Left ventricle myocardium superior (tissue), 1 donor: ENCODE measurements at regions not wholly inside any gene's neighbourhood (a gene's known extent, or its start where the extent isn't known, plus 50 kb on each side); places are given as distances from the start of the nearest gene placed in this dataset.
"Not testable (repeated sequence)": the region's sequence is repeated elsewhere in the genome, so short reads cannot be mapped to it uniquely, and the experiment has no call there.

Experiments
- ATAC-seq: fragments of 200-7000 bp; cut with Tn5 transposase; one replicate; pipeline ENCODE4 v1.9.1; 2020; ENCODE audit warnings: mild to moderate bottlenecking, moderate library complexity
- DNase-seq: peaks from one replicate; pipeline ENCODE4 v3.0.0-alpha.2; 2020
- intact Hi-C: fragments of 100-400 bp; cut with micrococcal nuclease; formaldehyde crosslinking; loops from one replicate; pipeline ENCODE4 v1.11.0; 2022
- donor health status: DM: no; HTN: yes; CAD: no; lungs with severe emphysema.

DNA sequence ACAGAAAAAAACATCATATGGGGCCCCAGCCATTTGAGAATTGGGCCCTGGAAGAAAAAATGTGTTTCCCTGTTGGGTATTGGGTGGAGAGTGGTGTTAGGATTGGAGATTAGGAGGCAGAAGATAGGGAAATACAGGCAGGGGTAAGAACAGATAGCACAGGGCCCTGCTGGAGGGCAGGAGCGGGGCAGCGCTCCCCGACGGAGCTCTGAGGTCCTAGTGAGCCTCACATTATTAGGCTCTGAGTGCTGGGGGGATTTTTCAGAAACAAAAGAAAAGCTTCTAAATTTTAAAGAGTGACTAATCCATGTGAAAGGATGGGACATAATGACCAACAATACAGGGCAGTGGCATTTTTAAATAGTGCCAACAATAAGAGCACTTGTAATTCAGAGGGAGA lies 241.2 kb downstream of the SOX2 start:
- intact Hi-C loops = no loop called here
- DNase-seq (no peak), ATAC-seq (no peak)

DNA sequence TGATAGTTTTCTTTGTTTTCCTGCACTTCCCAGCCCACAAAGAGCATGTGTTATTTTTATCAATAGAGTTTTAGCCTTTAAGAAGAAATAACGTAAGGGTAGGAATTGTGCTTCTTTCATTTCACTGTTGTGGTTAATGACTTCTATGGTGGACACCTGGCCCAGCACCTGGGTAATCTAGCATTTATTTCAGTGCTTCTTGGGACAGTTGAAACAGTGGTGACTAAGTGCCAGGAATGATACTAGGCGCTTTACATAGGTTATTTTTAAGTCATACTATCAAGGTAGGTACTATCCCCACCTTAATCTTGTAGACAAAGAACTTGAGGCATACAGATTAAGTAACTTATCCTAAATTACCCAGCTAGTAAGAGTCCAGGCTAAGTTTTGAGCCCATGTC lies 243.8 kb downstream of the SOX2 start:
- DNase-seq (no peak), ATAC-seq (no peak)
- intact Hi-C loops = no loop called here

DNA sequence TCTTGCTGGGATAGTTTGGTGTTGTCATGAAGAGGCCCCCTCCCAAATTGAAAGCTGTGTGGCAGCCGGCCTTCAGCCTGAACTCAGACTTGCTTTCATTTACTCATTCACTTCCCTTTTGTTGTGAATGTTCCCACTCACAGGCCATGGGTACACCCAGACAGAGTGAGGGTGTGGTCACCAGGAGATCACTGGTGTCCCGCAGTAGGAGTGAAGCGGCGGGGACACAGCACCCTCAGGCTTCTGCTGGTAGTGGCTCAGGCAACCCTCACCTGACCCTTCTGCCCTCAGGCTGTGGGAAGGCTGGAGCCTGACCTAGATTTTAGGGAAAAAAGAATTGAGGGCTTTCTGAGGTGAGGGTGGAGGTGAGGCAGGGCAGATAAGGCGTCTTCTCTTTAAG lies 244.4 kb downstream of the SOX2 start:
- intact Hi-C loops = no loop called here
- ATAC-seq = no peak
- DNase-seq = no peak

DNA sequence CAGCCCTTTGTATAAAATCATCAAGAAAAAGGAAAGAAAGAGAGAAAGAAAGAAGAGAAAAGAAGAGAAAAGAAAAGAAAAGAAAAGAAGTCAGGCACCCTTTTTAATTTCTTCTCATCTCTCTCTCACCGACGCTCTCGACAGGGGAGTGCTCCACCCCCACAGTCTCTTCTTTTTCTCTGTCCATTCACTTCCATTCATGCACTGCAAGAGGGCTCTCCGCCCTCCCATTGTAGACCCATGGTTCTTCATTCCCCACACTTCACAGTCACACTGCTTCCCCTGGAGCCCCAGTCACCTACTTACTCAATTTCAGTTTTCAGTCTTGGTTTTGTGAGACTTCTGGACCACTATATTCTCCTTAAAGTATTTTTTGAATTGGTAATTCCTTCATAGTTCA lies 254.7 kb downstream of the SOX2 start:
- intact Hi-C loops = no loop called here
- DNase-seq = no peak
- no peak for ATAC-seq

DNA sequence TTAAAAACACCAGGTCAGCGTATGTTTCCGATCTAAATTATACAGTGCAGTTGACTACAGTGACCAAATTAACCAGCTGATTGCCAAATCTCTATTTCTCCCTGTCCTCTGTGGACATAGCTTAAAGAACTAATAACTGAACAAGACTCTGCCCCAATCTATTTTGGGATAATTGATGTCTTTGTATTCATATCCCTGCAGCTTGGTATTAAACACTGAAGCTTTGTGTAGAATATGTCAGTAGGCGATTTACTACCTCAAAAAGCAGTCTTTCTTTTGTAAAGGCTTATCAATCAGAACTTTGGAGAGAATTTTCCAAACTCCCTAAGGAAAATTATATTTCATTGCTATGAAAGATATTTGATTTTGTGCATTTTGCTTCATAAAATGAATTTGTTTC lies 258.2 kb downstream of the SOX2 start:
- no peak for DNase-seq
- ATAC-seq = no peak
- intact Hi-C loops = no loop called here

DNA sequence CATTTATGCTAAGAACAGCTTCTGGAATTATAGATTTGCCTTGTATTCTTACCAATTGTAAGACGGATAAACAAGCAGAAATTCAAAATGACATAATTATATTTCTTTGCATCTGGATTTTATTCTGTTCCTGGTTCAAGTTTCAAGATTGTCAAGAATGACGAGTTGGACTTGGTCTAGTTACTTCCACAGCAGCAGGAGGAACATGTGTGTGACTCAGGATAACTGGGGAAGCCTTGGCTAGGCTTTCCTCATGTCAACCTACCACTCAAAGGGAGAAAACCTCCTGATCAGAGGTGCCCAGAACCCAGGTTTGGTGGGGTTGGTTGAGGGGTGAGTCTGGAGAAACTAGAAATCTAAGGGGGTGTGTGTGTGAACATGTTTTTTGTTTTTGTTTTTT lies 259.7 kb downstream of the SOX2 start:
- ATAC-seq = no peak
- DNase-seq = no peak
- intact Hi-C loops = no loop called here

DNA sequence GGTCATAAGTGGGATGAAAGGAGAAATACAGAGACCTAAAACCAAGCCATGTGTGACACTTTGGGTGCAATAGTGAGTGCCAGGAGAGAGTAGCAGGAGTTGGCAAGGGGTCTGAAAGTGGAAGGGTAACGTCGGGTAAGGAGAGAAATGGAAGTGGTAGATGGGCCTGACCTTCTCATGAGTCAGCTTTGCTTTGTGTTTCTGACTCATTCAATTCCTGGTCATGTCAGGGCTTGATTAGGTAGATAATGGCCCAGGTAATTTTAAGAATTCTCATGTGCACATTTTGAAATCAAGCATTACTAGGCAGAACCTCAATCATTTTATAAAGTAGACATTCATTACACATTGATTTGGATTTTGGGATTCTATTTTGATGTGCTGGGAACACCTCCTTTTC lies 262.5 kb downstream of the SOX2 start:
- intact Hi-C loops = no loop called here
- no peak for ATAC-seq
- DNase-seq = no peak

DNA sequence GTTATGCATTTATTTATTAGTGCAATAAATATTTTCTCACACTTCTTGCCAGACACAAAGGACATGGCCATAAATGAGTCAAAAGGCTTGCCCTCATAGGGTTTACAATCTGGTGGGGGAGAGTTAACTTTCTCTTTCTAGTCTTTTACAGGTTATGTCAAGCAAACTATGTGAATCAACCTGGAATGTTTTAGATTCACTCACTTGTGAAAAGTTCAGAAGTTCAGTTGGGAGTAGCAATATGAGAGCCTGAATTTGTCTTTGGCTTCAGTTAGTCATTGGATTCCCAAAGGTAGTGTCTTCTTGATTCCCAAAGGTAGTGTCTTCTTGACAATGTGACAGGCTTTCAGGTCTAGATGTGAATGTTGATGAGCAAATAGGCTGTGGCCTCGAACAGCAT lies 264.8 kb downstream of the SOX2 start:
- ATAC-seq (no peak), DNase-seq (no peak)
- intact Hi-C loops = no loop called here

DNA sequence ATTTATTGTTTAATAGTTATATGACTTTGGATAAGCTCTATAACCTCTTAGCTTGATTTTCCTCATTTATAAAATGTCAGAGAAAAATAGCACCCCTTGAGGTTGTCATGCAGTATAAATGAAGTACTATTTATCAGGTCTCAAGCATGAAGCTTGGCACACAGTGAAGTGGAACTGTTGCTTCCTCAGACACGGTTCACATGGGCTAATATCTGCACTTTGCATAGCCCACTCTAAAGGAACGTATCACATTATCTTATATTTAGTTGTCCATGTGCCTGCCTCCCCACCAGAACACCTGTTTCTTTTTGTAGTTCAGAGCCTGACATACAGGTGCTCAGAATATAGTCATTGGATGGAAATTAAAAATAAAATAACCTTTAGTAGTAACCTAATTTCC lies 273.7 kb downstream of the SOX2 start:
- intact Hi-C loops = no loop called here
- DNase-seq (no peak), ATAC-seq (no peak)

DNA sequence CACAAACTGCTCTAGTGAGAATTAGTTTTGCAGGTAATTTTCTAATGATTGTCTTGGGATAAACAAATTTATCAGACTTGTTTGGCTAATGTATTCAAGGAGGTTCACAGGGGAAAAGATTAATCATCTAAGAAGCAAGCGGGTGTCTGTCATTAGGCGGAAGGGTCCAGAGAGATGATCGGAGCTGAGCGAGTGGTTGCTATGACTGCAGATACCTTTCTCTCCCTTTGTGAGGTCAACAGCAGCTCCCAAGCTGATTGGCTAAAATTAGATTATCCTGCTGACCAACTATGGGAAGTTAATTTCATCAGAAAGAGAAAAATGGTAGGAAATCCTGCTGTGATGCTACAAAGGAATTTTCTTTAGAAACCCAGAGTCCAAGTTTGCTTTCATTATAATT lies 276.0 kb downstream of the SOX2 start:
- ATAC-seq (no peak), DNase-seq (no peak)
- intact Hi-C loops = no loop called here

DNA sequence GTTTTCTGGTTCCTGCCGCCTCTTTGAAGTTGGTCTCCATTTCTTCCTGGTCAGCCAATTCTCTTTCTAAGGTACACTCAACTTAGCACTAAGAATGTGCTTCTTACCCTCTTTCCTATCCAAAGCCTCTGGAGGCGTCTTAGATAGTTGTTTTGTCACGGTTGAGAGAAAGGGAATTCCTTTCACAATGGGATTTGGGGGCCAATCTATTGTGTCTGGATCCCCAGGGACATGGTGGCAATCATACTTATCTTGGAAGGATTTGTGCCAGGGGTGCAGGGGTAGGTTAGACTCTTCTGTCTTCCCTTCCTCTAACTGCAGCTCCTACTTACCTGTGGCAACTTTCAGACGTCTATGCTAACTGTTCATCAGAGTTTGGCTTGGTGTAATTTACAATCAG lies 287.1 kb downstream of the SOX2 start:
- intact Hi-C loops = no loop called here

DNA sequence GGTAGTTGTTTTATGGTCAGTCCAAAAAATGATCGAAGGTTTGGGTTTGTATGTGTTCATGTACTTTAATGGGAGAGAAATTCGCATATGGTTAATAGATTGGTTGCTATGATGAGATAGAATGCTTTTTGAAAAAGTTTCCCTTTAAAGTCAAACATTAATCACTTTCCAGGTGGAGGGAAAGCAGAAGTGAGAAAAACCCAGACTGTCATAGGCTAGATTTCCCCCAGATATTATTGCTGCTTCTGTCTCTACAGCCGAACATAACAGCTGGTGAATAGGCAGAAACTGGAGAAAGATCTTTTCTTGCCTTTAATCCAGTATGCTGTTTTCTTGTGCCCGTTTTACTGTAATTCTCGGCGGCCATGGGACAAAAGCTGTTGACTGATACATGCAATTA lies 287.6 kb downstream of the SOX2 start:
- no peak for ATAC-seq
- intact Hi-C loops = no loop called here
- DNase-seq = no peak

More for the DNA sequence above, 287.1 kb downstream of the SOX2 start:
- DNase-seq = no peak
- ATAC-seq = no peak

DNA sequence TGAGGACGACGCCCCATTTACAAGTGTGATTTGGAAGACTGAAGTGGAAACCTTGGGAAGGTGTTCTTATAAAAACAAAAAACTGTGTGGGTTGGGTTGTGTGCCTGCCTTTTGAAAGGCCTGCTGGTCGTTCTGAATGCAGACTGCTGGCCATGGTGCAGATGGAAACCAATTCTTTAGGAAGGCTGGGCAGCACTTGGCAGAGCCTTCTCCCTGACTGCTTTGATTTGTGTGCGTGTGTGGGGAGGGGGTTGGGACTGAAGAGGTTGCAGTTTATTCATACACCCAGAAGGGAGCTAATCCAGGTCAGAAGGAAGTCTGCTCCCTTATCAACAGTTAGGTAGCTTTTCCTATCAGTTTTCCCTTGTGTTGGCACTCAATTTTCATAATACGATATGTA lies 288.7 kb downstream of the SOX2 start:
- DNase-seq = no peak
- intact Hi-C loops = no loop called here
- ATAC-seq = no peak

DNA sequence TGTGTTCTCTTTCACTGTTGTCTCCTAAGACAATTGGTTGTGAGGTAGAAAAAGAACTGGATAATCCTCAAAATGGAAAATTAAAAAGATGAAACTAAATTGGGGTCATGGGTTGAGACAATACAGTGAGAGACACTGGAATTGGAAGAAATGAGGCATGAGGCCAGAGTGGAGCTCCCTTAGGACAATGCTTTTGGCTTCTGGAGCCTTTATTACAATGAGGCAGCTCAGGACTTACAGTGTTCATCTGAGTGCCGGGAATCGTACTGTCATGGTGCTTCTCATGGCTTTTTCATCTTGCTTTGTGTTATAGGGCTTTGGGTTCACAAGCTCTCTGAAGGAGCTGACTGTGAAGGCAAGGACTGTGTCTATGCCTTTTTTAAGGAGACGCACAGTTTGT lies 293.5 kb downstream of the SOX2 start:
- no peak for DNase-seq
- intact Hi-C loops = no loop called here
- ATAC-seq = peak; percentile 29

DNA sequence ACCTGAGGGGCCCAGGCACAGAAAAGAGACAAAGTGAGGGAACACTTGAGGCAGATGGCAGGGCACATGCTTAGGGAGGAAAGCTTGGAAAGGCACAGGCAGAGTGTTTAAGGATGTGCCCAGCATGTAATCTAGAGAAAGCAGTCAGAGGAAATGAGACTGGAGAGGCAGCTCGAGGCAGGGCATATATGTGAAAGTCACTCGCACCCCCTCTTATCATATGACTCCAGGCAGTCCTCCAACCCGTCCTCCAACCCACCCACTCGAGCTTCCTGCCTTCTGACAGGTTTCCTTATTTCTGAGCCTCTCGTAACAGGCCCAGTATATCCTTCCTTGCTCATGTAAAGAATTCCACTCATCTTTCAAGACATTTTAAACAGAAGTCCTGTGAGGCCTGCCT lies 294.0 kb downstream of the SOX2 start:
- ATAC-seq = no peak
- intact Hi-C loops = no loop called here

DNA sequence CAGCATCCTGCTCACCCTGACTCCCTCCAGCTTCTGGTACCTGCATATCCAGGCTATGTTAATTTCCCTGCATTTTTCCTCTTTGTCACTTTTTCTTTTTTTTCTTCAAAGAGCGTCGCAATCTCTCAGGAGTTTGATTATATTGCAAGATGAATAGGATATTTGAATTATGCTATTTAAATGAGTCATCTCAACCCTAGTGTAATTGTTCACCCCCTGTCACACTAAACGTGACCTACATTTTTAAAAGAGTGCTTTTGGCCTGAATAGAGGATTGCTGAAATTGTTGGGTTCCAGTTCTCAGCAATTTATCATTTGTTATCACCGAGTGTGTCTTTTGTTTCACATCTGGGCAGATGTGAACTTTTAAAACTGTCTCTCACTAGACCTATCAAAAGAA lies 294.7 kb downstream of the SOX2 start:
- no peak for DNase-seq
- intact Hi-C loops = no loop called here
- ATAC-seq = no peak

More for the DNA sequence above, 294.0 kb downstream of the SOX2 start:
- no peak for DNase-seq

DNA sequence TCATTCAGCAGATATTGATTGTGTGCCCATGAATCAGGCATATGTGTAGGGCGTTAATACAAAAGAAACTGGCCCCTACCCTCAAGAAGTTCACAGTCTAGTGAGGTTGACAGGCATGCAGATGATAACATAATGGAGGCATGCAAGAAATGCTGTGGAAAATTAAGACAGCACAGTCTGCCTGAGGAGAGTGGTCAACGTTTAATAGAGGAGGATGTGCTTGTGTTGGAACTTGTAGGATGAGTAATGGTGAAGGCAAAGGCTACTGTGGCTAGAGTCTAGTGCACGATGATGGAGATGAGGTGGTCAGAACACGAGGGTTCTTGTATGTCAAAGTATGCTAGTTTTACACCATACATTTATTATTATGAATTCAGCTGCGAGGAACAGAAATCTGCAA lies 295.7 kb downstream of the SOX2 start:
- DNase-seq = no peak
- no peak for ATAC-seq
- intact Hi-C loops = no loop called here

DNA sequence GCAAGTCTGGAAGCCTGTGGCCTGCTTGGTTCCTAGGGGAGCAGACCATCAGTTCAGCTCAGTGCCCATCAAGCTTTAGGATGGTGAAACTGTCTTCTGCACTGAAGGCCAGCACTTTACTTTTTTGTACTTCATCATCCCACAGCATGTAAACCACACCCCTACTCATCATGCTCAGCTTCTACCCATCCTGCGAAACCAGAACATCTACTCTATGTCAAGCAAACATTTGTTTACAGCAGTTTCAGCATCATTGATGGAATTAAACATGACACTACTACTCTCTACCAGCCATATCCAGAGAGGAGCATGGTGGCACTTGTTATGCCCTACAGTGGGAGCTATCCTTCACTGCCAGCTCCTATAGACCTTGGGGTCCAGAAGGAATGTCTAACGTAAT lies 306.6 kb downstream of the SOX2 start:
- DNase-seq = no peak
- intact Hi-C loops = no loop called here
- ATAC-seq = no peak

DNA sequence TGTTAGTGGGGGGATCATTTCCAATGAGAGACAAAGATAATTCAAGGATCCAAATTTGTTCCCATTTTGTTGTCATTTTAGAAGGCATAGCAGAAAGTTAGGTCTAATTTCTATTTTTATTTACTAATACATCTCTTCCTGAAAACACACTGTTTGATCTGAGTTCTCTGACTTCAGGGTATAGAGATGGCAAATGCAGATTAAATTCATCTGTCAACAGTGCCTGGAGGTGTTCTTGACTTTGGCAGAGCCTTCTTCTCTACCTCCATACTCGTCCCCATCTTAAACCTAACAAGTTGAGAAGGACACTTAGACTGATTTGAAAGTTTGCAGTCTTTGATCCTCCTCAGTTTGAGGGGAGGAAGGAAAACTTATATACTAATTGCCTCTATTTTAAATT lies 308.2 kb downstream of the SOX2 start:
- no peak for ATAC-seq
- DNase-seq = no peak
- intact Hi-C loops = no loop called here

DNA sequence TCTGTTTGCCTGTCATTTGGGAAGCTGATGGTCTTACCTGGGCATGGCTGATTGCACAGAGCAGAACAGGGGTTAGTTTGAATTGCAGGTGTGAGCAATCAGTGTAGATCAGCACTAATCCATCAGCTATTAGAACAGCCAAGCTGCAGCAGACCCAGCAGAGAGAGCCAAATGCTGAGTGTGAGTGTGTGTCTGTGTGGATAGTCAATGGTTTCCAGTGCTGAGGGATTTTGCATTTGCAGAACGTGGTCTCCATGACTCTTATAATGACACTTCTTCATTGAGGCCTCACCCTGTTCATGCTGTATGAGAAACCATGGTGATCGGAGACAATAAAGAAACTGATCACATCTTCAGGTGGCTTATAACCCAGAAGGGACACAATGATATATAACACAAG lies 312.1 kb downstream of the SOX2 start:
- DNase-seq = no peak
- ATAC-seq = no peak
- intact Hi-C loops = no loop called here

DNA sequence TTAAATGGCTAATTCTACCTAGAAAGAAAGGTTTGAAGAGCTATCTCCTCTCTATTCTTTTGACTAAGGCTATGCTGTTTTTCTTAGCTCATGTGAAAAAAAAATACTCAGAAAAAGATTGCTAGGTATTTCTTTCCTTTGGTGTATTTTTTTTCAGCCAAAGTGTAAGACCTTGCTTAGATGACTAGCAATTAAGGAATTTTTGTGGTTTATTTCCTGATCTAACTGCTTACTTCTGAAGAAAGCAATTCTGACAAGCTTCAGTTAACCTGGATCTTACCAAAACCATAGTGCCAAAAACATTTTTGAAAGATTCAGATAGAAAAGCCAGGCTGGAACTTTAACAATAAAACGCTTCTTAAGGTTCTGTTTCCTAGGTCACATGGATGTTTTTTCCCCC lies 315.6 kb downstream of the SOX2 start:
- DNase-seq (no peak), ATAC-seq (no peak)
- intact Hi-C loops = no loop called here

DNA sequence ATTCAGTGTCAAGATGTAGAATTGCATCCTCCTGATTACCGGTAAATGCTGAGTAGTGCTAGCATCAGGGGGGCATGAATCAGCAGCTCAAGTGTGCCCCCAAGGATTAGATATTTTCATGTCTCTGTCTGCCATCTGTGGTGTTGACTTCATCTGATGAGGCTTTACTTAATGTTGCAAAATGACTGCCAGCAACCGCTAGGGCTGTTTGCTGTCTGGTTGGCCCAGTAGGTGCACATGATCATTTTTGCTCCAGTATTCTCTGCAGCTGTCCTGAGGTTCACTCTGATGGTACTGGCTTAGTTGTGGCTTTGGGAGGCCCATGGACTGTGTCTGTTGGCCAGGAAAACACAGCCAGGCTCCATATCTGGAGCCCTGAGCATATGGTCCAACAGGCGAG lies 316.4 kb downstream of the SOX2 start:
- DNase-seq = no peak
- ATAC-seq = no peak
- intact Hi-C loops = no loop called here

DNA sequence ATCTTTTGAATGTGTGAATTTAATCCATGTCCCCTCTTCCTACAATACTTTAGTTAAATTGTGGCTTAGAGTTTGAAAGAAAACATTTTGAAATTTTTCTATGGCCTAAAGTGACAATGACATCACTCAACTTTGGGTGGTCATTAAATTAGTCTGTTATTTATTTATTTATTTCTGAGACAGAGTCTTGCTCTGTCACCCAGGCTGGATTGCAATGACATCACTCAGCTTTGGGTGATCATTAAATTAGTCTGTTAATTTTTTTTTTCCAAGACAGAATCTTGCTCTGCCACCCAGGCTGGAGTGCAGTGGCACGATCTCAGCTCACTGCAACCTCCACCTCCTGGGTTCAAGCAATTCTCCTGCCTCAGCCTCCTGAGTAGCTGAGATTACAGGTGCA lies 322.5 kb downstream of the SOX2 start:
- DNase-seq, ATAC-seq, intact Hi-C loops: not testable (repeated sequence)
